HG03439 (cell line): ENCODE measurements at regions not wholly inside any gene's neighbourhood (a gene's known extent, or its start where the extent isn't known, plus 50 kb on each side); places are given as distances from the start of the nearest gene placed in this dataset.
"Not testable (repeated sequence)": the region's sequence is repeated elsewhere in the genome, so short reads cannot be mapped to it uniquely, and the experiment has no call there.

ENCODE experiments used
- ATAC-seq: cut with Tn5 transposase; IDR thresholded peaks from one replicate; pipeline ENCODE4 v1.9.1; 2021; ENCODE audit warnings: mild to moderate bottlenecking, moderate library complexity; ENCODE audit not compliant: unreplicated experiment

- no peak for ATAC-seq
Observed at GRCh38 chr2:41241325-41242000, 789.6 kb upstream of the SLC8A1 start.

- ATAC-seq, result no peak
Observed at GRCh38 chr2:41242001-41242331, 790.1 kb upstream of the SLC8A1 start.

- ATAC-seq, result no peak
Observed at GRCh38 chr2:41267929-41268659, 779.7 kb upstream of the PKDCC start.

- ATAC-seq, result no peak
Observed at GRCh38 chr2:41283079-41283775, 764.6 kb upstream of the PKDCC start.

GRCh38 chr2:41293491-41293890 is 754.3 kb upstream of the PKDCC start:
- ATAC-seq, result no peak

- no peak for ATAC-seq
Observed at GRCh38 chr2:41294331-41294730, 753.5 kb upstream of the PKDCC start.

- no peak for ATAC-seq
Observed at GRCh38 chr2:41313082-41313481, 734.7 kb upstream of the PKDCC start.

- no peak for ATAC-seq
Observed at GRCh38 chr2:41314511-41315070, 733.2 kb upstream of the PKDCC start.

GRCh38 chr2:41319437-41319836 is 728.4 kb upstream of the PKDCC start:
- ATAC-seq, result no peak

- ATAC-seq, result no peak
Observed at GRCh38 chr2:41320491-41320890, 727.3 kb upstream of the PKDCC start.

GRCh38 chr2:41321351-41321750 is 726.5 kb upstream of the PKDCC start:
- ATAC-seq, result no peak

GRCh38 chr2:41326851-41327250 is 721.0 kb upstream of the PKDCC start:
- no peak for ATAC-seq

GRCh38 chr2:41329040-41329439 is 718.8 kb upstream of the PKDCC start:
- no peak for ATAC-seq

- no peak for ATAC-seq
Observed at GRCh38 chr2:41334159-41334558, 713.7 kb upstream of the PKDCC start.

GRCh38 chr2:41335573-41335972 is 712.2 kb upstream of the PKDCC start:
- not testable (repeated sequence) for ATAC-seq

GRCh38 chr2:41337956-41338355 is 709.9 kb upstream of the PKDCC start:
- ATAC-seq, result no peak

- ATAC-seq, result no peak
Observed at GRCh38 chr2:41344529-41344928, 703.3 kb upstream of the PKDCC start.

- ATAC-seq, result no peak
Observed at GRCh38 chr2:41353060-41353459, 694.8 kb upstream of the PKDCC start.

- ATAC-seq, result no peak
Observed at GRCh38 chr2:41355794-41356193, 692.0 kb upstream of the PKDCC start.

GRCh38 chr2:41364842-41365241 is 683.0 kb upstream of the PKDCC start:
- no peak for ATAC-seq

- no peak for ATAC-seq
Observed at GRCh38 chr2:41375901-41376300, 671.9 kb upstream of the PKDCC start.

GRCh38 chr2:41377837-41378236 is 670.0 kb upstream of the PKDCC start:
- ATAC-seq, result no peak
